Thyroid gland (tissue), 4 donors: ENCODE measurements at regions not wholly inside any gene's neighbourhood (a gene's known extent, or its start where the extent isn't known, plus 50 kb on each side); places are given as distances from the start of the nearest gene placed in this dataset.

Experiments used
- CTCF ChIP-seq, 6 experiments: fragments of 200-600 bp in 3 of 6; fragments of 450-650 bp in 3 of 6; sonication (generic) in 3 of 6; IDR thresholded peaks; one replicate each; pipeline ENCODE4 v1.5.1; 2016 to 2019; ENCODE audit warnings: antibody characterized with exemption in 6 of 6, mild to moderate bottlenecking in 2 of 6, inconsistent platforms in 1 of 6, moderate library complexity in 1 of 6
- POLR2A ChIP-seq, 2 donors: fragments of 450-650 bp; IDR thresholded peaks; one replicate each; pipeline ENCODE4 v1.6.1; 2017; ENCODE audit warnings: antibody characterized with exemption in 2 of 2, mild to moderate bottlenecking in 2 of 2, moderate library complexity in 1 of 2

- no peak for TF ChIP-seq CTCF (IDR thresholded peaks at IDR 0.05)
- no peak for TF ChIP-seq POLR2A (IDR thresholded peaks at IDR 0.05)
These were observed 197.8 kb upstream of the RBMS3 start for GRCh38 chr3:29083081-29083480.
